Activated CD8-positive, alpha-beta memory T cell treated with anti-CD3 and anti-CD28 coated beads for 36 hours (primary cell): ENCODE measurements at regions not wholly inside any gene's neighbourhood (a gene's known extent, or its start where the extent isn't known, plus 50 kb on each side); places are given as distances from the start of the nearest gene placed in this dataset.

Experiments
- CTCF ChIA-PET: fragments of 350-600 bp; sonication (Branson Sonifier 250); formaldehyde crosslinking; loops from one replicate; lab custom pipeline; 2021; ENCODE audit warnings: antibody characterized with exemption; lab: Charles Lee
- POLR2A ChIA-PET: fragments of 350-600 bp; sonication (Branson Sonifier 250); formaldehyde crosslinking; loops from one replicate; lab custom pipeline; 2021; ENCODE audit warnings: antibody characterized with exemption; lab: Charles Lee

DNA sequence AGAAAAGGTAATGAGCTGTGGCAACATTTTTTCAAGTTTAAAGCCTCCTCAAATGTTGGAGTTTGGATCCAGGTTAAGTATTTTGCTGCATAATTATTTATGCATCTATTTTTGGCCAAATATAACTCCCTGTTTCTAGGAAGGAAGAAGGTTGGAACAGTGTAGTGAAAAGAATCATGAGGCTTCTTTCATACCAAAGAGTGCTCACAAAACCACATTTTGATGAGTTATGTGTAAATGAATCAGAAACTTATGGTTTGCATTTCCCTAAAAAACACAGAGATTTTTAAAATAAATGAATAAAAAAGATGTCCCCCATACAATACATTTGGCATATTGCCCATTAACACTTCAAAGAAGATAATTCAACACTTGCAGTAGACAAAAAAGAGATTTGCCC lies 246.9 kb upstream of the PRDM1 start:
- POLR2A ChIA-PET, result no interaction called here
- CTCF ChIA-PET, result no interaction called here

- ChIA-PET POLR2A (no interaction called here), CTCF (no interaction called here)
Observed at GRCh38 chr6:105838171-105838570, 248.0 kb upstream of the PRDM1 start.

- ChIA-PET CTCF (no interaction called here), POLR2A (no interaction called here)
Observed at GRCh38 chr6:105836889-105837288, 249.2 kb upstream of the PRDM1 start.

DNA sequence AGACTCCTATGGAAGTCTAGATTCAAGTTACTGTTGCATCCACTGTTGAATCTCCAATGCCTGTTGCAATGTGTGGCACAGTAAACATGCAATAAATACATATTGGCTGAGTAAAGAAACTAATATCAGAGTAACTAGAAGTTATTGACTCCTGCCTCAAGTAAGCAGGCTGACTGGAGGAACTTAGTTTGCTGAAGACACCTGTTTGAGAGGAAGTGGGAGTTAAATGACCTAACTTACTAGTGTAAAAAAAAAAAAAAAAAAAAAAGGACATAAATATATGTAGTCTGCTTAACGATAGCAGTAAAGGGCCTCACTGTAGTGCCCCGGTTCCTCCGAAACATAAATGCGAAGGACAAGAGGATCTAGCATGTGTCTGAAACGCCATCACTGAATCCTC lies 249.8 kb upstream of the PRDM1 start:
- ChIA-PET CTCF (no interaction called here), POLR2A (no interaction called here)

DNA sequence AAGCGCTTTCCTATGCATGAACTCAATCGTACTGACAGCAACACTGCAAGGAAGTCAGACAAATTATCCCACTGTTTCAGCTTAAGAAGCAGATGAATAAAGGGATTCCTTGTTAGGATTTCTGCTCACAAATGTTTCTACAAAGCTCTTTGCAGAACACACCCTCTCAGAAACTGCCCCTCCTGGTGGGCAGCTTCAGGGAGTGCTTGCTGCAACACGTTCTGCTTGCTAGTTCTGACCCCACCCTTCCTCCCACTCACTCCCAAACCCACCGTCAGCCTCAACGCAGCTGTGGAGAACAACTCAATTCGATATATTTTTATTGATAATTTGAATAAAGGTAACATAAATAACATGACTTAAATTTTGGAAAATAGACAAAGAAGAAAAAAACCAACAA lies 250.8 kb upstream of the PRDM1 start:
- CTCF ChIA-PET, result no interaction called here
- POLR2A ChIA-PET, result no interaction called here

GRCh38 chr6:105833959-105834947 lies 251.9 kb upstream of the PRDM1 start:
- CTCF ChIA-PET, result no interaction called here

GRCh38 chr6:105832313-105832761 lies 253.8 kb upstream of the PRDM1 start:
- ChIA-PET CTCF (no interaction called here), POLR2A (no interaction called here)

More at GRCh38 chr6:105833959-105834947, 251.9 kb upstream of the PRDM1 start:
- POLR2A ChIA-PET, result no interaction called here

GRCh38 chr6:105831311-105832097 lies 254.6 kb upstream of the PRDM1 start:
- ChIA-PET POLR2A (no interaction called here), CTCF (no interaction called here)

- POLR2A ChIA-PET, result no interaction called here
- CTCF ChIA-PET, result no interaction called here
Observed at GRCh38 chr6:105825210-105825609, 260.9 kb upstream of the PRDM1 start.

GRCh38 chr6:105824732-105825131 lies 261.4 kb upstream of the PRDM1 start:
- ChIA-PET CTCF (no interaction called here), POLR2A (no interaction called here)

GRCh38 chr6:105821777-105822176 lies 264.4 kb upstream of the PRDM1 start:
- POLR2A ChIA-PET, result no interaction called here

DNA sequence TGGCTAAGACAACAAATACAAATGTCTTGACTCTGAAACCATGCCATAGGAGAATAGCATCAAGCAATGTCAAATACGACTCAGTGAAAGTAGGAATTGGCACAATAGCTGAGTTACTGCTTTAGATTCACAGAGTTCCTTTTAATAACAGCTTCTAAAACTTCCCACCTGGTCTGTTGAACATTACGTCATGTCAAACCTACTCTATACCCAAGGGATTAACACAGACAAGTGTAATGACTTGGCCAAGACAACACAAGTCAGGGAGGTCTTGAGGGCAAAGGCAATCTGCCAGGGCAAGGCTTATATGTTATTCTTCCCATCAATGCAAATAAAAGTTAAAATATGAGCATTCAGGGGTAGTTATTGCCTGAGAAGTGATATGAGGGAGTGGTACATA lies 265.1 kb upstream of the PRDM1 start:
- ChIA-PET POLR2A (no interaction called here), CTCF (no interaction called here)

More at GRCh38 chr6:105821777-105822176, 264.4 kb upstream of the PRDM1 start:
- CTCF ChIA-PET, result no interaction called here

GRCh38 chr6:105819745-105820144 lies 266.4 kb upstream of the PRDM1 start:
- CTCF ChIA-PET, result no interaction called here

GRCh38 chr6:105818505-105818904 lies 267.6 kb upstream of the PRDM1 start:
- ChIA-PET CTCF (no interaction called here), POLR2A (no interaction called here)

More at GRCh38 chr6:105819745-105820144, 266.4 kb upstream of the PRDM1 start:
- POLR2A ChIA-PET, result interaction anchor here (0.7 kb wide), 1 partner anchor 392 kb away, joined by 3 read pairs; no protein-coding TSS in a partner anchor

GRCh38 chr6:105817961-105818360 lies 268.2 kb upstream of the PRDM1 start:
- POLR2A ChIA-PET, result interaction anchor here (0.5 kb wide), 1 partner anchor 268 kb away, joined by 3 read pairs; the partner anchor contains the start of gene PRDM1

GRCh38 chr6:105817370-105817769 lies 268.8 kb upstream of the PRDM1 start:
- POLR2A ChIA-PET, result interaction anchor here (0.5 kb wide), 1 partner anchor 269 kb away, joined by 3 read pairs; the partner anchor contains the start of gene PRDM1
- CTCF ChIA-PET, result no interaction called here

More at GRCh38 chr6:105817961-105818360, 268.2 kb upstream of the PRDM1 start:
- CTCF ChIA-PET, result no interaction called here

- POLR2A ChIA-PET, result no interaction called here
- CTCF ChIA-PET, result no interaction called here
Observed at GRCh38 chr6:105816847-105817246, 269.3 kb upstream of the PRDM1 start.

GRCh38 chr6:105815661-105816555 lies 270.2 kb upstream of the PRDM1 start:
- ChIA-PET CTCF (no interaction called here), POLR2A (no interaction called here)
